Heart right ventricle (tissue), 16 donors: ENCODE measurements at regions not wholly inside any gene's neighbourhood (a gene's known extent, or its start where the extent isn't known, plus 50 kb on each side); places are given as distances from the start of the nearest gene placed in this dataset.

Source experiments
- ATAC-seq, 8 donors: fragments of 200-7000 bp; cut with Tn5 transposase; one replicate each; pipeline ENCODE4 v1.9.1; 2020; ENCODE audit warnings: mild to moderate bottlenecking in 8 of 8, moderate library complexity in 8 of 8, moderate number of reproducible peaks in 1 of 8
- DNase-seq, 2 donors: peaks; one replicate each; pipeline ENCODE4 v3.0.0-alpha.2; 2020
- H3K27ac ChIP-seq, 10 donors: fragments of 200-600 bp; sonication (generic) in 2 of 10; one replicate each; pipeline versions ENCODE4 v1.5.0 to v1.8.0; 2020 to 2022; ENCODE audit warnings: mild to moderate bottlenecking in 3 of 10
- H3K27me3 ChIP-seq, 7 donors: fragments of 200-600 bp; one replicate each; pipeline ENCODE4 v1.8.0; 2021 to 2022; ENCODE audit warnings: mild to moderate bottlenecking in 2 of 7
- H3K36me3 ChIP-seq, 9 donors: fragments of 200-600 bp; sonication (generic) in 1 of 9; one replicate each; pipeline versions ENCODE4 v1.5.0 to v1.8.0; 2020 to 2022; ENCODE audit warnings: mild to moderate bottlenecking in 2 of 9
- H3K4me1 ChIP-seq, 9 donors: fragments of 200-600 bp; sonication (generic) in 1 of 9; one replicate each; pipeline versions ENCODE4 v1.5.0 to v1.8.0; 2020 to 2022; ENCODE audit warnings: mild to moderate bottlenecking in 4 of 9
- H3K4me3 ChIP-seq, 10 donors: fragments of 200-600 bp; sonication (generic) in 2 of 10; one replicate each; pipeline versions ENCODE4 v1.5.0 to v1.8.0; 2020 to 2022; ENCODE audit warnings: mild to moderate bottlenecking in 7 of 10, moderate library complexity in 2 of 10
- H3K9me3 ChIP-seq, 11 donors: fragments of 200-600 bp in 10 of 11; sonication (generic) in 2 of 11; one replicate each; pipeline versions ENCODE4 v1.5.0 to v1.8.0; 2013 to 2022; ENCODE audit warnings: mild to moderate bottlenecking in 2 of 11, control low read depth in 1 of 11, moderate library complexity in 1 of 11
- CTCF ChIP-seq, 9 donors: fragments of 200-600 bp; sonication (generic) in 2 of 9; IDR thresholded peaks; one replicate each; pipeline versions ENCODE4 v1.5.0 to v1.8.0; 2021 to 2022; ENCODE audit warnings: antibody characterized with exemption in 9 of 9, mild to moderate bottlenecking in 5 of 9, moderate library complexity in 1 of 9
- WGBS, 2 donors: extraction: QIAGEN DNeasy Blood & Tissue Kit; methylation state at CpG; one replicate each; pipeline ENCODE4 v1.1.7; 2013; ENCODE audit warnings: inconsistent platforms in 1 of 2; 5-methylcytosine and 5-hydroxymethylcytosine counted together
- intact Hi-C, 10 donors: fragments of 100-400 bp; cut with DNase I; formaldehyde crosslinking; loops; one replicate each; pipeline versions ENCODE4 v1.11.1 to v1.14.2; 2022
- donor health status: Arrhythmogenic right ventricular cardiomyopathy.
- donor health status: ischemic (EF 13 %, LVEDD 7.1; RV severe dilation, severe dysfunction).
- donor health status: healthy with polysubstance abuse.
- donor health status: DM: no; HTN: yes; CAD: no.
- donor health status: DM: no; HTN: no; CAD: no.
- donor health status: ischemic (EF 25% LVEDD 6.9; RV normal size, moderate dysfunction).
- donor health status: ischemic (EF 25% LVEDD 5.7; RV mildly dilated, moderate dysfunction).
- donor health status: healthy.
- donor health status: DM: yes; HTN: yes; CAD: no.
- donor health status: Ischemic cardiomyopathy.
- donor health status: ischemic (EF 35%, LVEDD 5.7; RV mildly dilated, moderate dysfunction).
- donor health status: nonischemic (EF 11% LVEDD 7.7; RV severe dilation, severe dysfunction).
- donor health status: DM: yes; HTN: yes; CAD: no.
- donor health status: PGD.
- donor health status: ischemic (EF 29% LVEDD 5.4; RV normal size, mild dysfunction).
- donor health status: nonischemic (EF 23%, LVEDD 6.1; RV moderate dilation, normal function).

- ATAC-seq (no peak), DNase-seq (no peak)
- no peak for TF ChIP-seq CTCF (IDR thresholded peaks at IDR 0.05)
- WGBS, 2 donors, result 86 to 88% methylated on average over 4 of the region's 4 CpGs
- Histone ChIP-seq H3K27ac (no peak overlapping the region), H3K4me1 (no peaks in the 10 kb centered on the region), H3K36me3 (no peaks in the 10 kb centered on the region), H3K4me3 (no peak overlapping the region), H3K9me3 (peaks cover 0 to 7% (median 0%) of the 10 kb centered on the region in 11 donors), H3K27me3 (no peaks in the 10 kb centered on the region)
- intact Hi-C loops, result no loop called here
Observed at GRCh38 chr3:73164622-73165021, 103.2 kb downstream of the EBLN2 start.

- TF ChIP-seq CTCF (IDR thresholded peaks at IDR 0.05), result no peak
- Histone ChIP-seq H3K4me1 (no peaks in the 10 kb centered on the region), H3K27me3 (no peaks in the 10 kb centered on the region), H3K36me3 (no peaks in the 10 kb centered on the region), H3K4me3 (no peak overlapping the region), H3K9me3 (no peaks in the 10 kb centered on the region), H3K27ac (no peak overlapping the region)
- ATAC-seq (no peak), DNase-seq (no peak)
- intact Hi-C loops, result no loop called here
- 85 to 100% methylated on average over 1 of the region's 1 CpG for WGBS, 2 donors
Observed at GRCh38 chr3:73175698-73176097, 114.2 kb downstream of the EBLN2 start.

- Histone ChIP-seq H3K4me3 (no peak overlapping the region), H3K27me3 (no peaks in the 10 kb centered on the region), H3K4me1 (no peaks in the 10 kb centered on the region), H3K9me3 (no peaks in the 10 kb centered on the region), H3K36me3 (no peaks in the 10 kb centered on the region), H3K27ac (no peak overlapping the region)
- 77 to 84% methylated on average over 2 of the region's 2 CpGs for WGBS, 2 donors
- intact Hi-C loops, result no loop called here
- ATAC-seq (no peak), DNase-seq (no peak)
- no peak for TF ChIP-seq CTCF (IDR thresholded peaks at IDR 0.05)
Observed at GRCh38 chr3:73176941-73177340, 115.5 kb downstream of the EBLN2 start.

- WGBS, 2 donors, result 90 to 97% methylated on average over 1 of the region's 1 CpG
- no peak for ATAC-seq
Observed at GRCh38 chr3:73177827-73178226, 116.4 kb downstream of the EBLN2 start.

More at GRCh38 chr3:73177827-73178226, 116.4 kb downstream of the EBLN2 start:
- TF ChIP-seq CTCF (IDR thresholded peaks at IDR 0.05), result no peak
- Histone ChIP-seq H3K4me3 (no peak overlapping the region), H3K27ac (no peak overlapping the region), H3K9me3 (no peaks in the 10 kb centered on the region), H3K4me1 (no peaks in the 10 kb centered on the region), H3K36me3 (no peaks in the 10 kb centered on the region), H3K27me3 (no peaks in the 10 kb centered on the region)
- intact Hi-C loops, result no loop called here
- no peak for DNase-seq
